NCI-H1105 (cell line): ENCODE measurements at regions not wholly inside any gene's neighbourhood (a gene's known extent, or its start where the extent isn't known, plus 50 kb on each side); places are given as distances from the start of the nearest gene placed in this dataset.
"Not testable (repeated sequence)": the region's sequence is repeated elsewhere in the genome, so short reads cannot be mapped to it uniquely, and the experiment has no call there.

ENCODE experiments used
- DNase-seq: peaks from one replicate; lab custom pipeline; 2025; lab: John Stamatoyannopoulos, UW

GRCh38 chr1:47491341-47491753 is 53.5 kb downstream of the FOXD2 start:
- DNase-seq = no peak

GRCh38 chr1:47495176-47495713 is 57.4 kb downstream of the FOXD2 start:
- DNase-seq = no peak

GRCh38 chr1:47498551-47498950 is 60.7 kb downstream of the FOXD2 start:
- no peak for DNase-seq

- DNase-seq = no peak
These were observed 63.2 kb downstream of the FOXD2 start for GRCh38 chr1:47501069-47501468.

- DNase-seq = no peak
These were observed 65.0 kb downstream of the FOXD2 start for GRCh38 chr1:47502746-47503370.

GRCh38 chr1:47504840-47505239 is 67.0 kb downstream of the FOXD2 start:
- not testable (repeated sequence) for DNase-seq

- DNase-seq = no peak
These were observed 67.4 kb downstream of the FOXD2 start for GRCh38 chr1:47505267-47505666.

- no peak for DNase-seq
These were observed 68.2 kb downstream of the FOXD2 start for GRCh38 chr1:47506053-47506452.

GRCh38 chr1:47507144-47507543 is 69.3 kb downstream of the FOXD2 start:
- no peak for DNase-seq

- peak; percentile 31 for DNase-seq
These were observed 70.2 kb downstream of the FOXD2 start for GRCh38 chr1:47507881-47508701.

GRCh38 chr1:47508702-47509431 is 71.0 kb downstream of the FOXD2 start:
- no peak for DNase-seq

- no peak for DNase-seq
These were observed 72.5 kb downstream of the FOXD2 start for GRCh38 chr1:47510282-47510811.

GRCh38 chr1:47511825-47512224 is 74.0 kb downstream of the FOXD2 start:
- no peak for DNase-seq

GRCh38 chr1:47513393-47513792 is 75.5 kb downstream of the FOXD2 start:
- DNase-seq = no peak

GRCh38 chr1:47514229-47514628 is 76.4 kb downstream of the FOXD2 start:
- no peak for DNase-seq

- DNase-seq = no peak
These were observed 77.4 kb downstream of the FOXD2 start for GRCh38 chr1:47515164-47515789.

- no peak for DNase-seq
These were observed 80.1 kb downstream of the FOXD2 start for GRCh38 chr1:47517946-47518345.

GRCh38 chr1:47519491-47519890 is 81.6 kb downstream of the FOXD2 start:
- DNase-seq = no peak

GRCh38 chr1:47519971-47520370 is 82.1 kb downstream of the FOXD2 start:
- no peak for DNase-seq

- DNase-seq = no peak
These were observed 83.4 kb downstream of the FOXD2 start for GRCh38 chr1:47521034-47521881.
